Ovary (tissue), 7 donors: ENCODE measurements at regions not wholly inside any gene's neighbourhood (a gene's known extent, or its start where the extent isn't known, plus 50 kb on each side); places are given as distances from the start of the nearest gene placed in this dataset.

Source experiments
- DNase-seq, 5 donors: peaks; one replicate each; pipeline ENCODE4 v3.0.0-alpha.2; 2019 to 2020
- H3K27ac ChIP-seq, 2 donors: fragments of 200-600 bp; one replicate each; pipeline versions ENCODE4 v1.5.1 to v1.8.0; 2019 to 2022
- H3K27me3 ChIP-seq: fragments of 200-600 bp; one replicate; pipeline ENCODE4 v1.8.0; 2022
- H3K36me3 ChIP-seq: fragments of 200-600 bp; sonication (generic); one replicate; pipeline ENCODE4 v1.5.1; 2019
- H3K4me1 ChIP-seq: one replicate; pipeline ENCODE4 v1.8.1; 2013; ENCODE audit warnings: mild to moderate bottlenecking, moderate library complexity; ENCODE audit not compliant: insufficient read depth
- H3K4me3 ChIP-seq: fragments of 200-600 bp; sonication (generic); one replicate; pipeline ENCODE4 v1.5.1; 2017
- H3K9me3 ChIP-seq, 2 donors: fragments of 200-600 bp in 1 of 2; sonication (generic) in 1 of 2; one replicate each; pipeline versions ENCODE4 v1.5.1 to v1.8.1; 2013 to 2019; ENCODE audit warnings: mild to moderate bottlenecking in 1 of 2, moderate library complexity in 1 of 2
- EP300 ChIP-seq: sonication (generic); formaldehyde crosslinking; IDR thresholded peaks from one replicate; pipeline ENCODE4 v1.6.1; 2017; ENCODE audit warnings: antibody characterized with exemption
- POLR2A ChIP-seq: fragments of 450-650 bp; IDR thresholded peaks from one replicate; pipeline ENCODE4 v1.6.1; 2017; ENCODE audit warnings: antibody characterized with exemption, mild to moderate bottlenecking, moderate library complexity
- WGBS, 3 donors: extraction: QIAGEN DNeasy Blood & Tissue Kit in 1 of 3; methylation state at CpG; one replicate each; pipeline versions ENCODE4 v1.1.5 to v1.1.7; 2013 to 2017; 5-methylcytosine and 5-hydroxymethylcytosine counted together
- intact Hi-C, 4 donors: fragments of 100-400 bp; cut with DNase I; formaldehyde crosslinking; loops; one replicate each; pipeline versions ENCODE4 v1.11.0 to v1.15.1; 2022 to 2023
- TF ChIP-seq, protein P1 (sequence below), 3 donors: fragments of 450-650 bp in 2 of 3; fragments of 200-600 bp in 1 of 3; IDR thresholded peaks; one replicate each; pipeline versions ENCODE4 v1.5.1 to v1.8.0; 2016 to 2022; ENCODE audit warnings: antibody characterized with exemption in 3 of 3, mild to moderate bottlenecking in 1 of 3
- donor health status: DM: no; HTN: no; CAD: no; lungs with moderate emphysema.
- donor health status: DM: no; HTN: no; CAD: no.
- donor health status: Bipolar disorder and iron deficiency.
- donor health status: DM: no; HTN: no; CAD: no.
- donor health status: DM: yes; HTN: yes; CAD: no.

GRCh38 chr12:46998811-46999368, 80.5 kb upstream of the PCED1B start:
- no peaks in the 10 kb centered on the region for H3K9me3 ChIP-seq
- no peak overlapping the region for H3K4me3 ChIP-seq
- intact Hi-C loops = no loop called here
- H3K27ac ChIP-seq = no peak overlapping the region
- no peaks in the 10 kb centered on the region for H3K4me1 ChIP-seq
- DNase-seq = no peak
- TF ChIP-seq POLR2A (no peak), EP300 (no peak)
- TF ChIP-seq, protein P1, sequence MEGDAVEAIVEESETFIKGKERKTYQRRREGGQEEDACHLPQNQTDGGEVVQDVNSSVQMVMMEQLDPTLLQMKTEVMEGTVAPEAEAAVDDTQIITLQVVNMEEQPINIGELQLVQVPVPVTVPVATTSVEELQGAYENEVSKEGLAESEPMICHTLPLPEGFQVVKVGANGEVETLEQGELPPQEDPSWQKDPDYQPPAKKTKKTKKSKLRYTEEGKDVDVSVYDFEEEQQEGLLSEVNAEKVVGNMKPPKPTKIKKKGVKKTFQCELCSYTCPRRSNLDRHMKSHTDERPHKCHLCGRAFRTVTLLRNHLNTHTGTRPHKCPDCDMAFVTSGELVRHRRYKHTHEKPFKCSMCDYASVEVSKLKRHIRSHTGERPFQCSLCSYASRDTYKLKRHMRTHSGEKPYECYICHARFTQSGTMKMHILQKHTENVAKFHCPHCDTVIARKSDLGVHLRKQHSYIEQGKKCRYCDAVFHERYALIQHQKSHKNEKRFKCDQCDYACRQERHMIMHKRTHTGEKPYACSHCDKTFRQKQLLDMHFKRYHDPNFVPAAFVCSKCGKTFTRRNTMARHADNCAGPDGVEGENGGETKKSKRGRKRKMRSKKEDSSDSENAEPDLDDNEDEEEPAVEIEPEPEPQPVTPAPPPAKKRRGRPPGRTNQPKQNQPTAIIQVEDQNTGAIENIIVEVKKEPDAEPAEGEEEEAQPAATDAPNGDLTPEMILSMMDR (IDR thresholded peaks at IDR 0.05) = no peak
- 77 to 83% (median 82%) methylated on average over 5 of the region's 5 CpGs for WGBS, 3 donors
- H3K27me3 ChIP-seq = no peaks in the 10 kb centered on the region
- no peaks in the 10 kb centered on the region for H3K36me3 ChIP-seq

- DNase-seq = no peak
- 36 to 62% (median 51%) methylated on average over 2 of the region's 2 CpGs for WGBS, 3 donors
- Histone ChIP-seq H3K9me3 (no peaks in the 10 kb centered on the region), H3K27ac (no peak overlapping the region), H3K27me3 (no peaks in the 10 kb centered on the region), H3K4me1 (no peaks in the 10 kb centered on the region), H3K36me3 (no peaks in the 10 kb centered on the region), H3K4me3 (no peak overlapping the region)
- TF ChIP-seq POLR2A (no peak), EP300 (no peak)
- TF ChIP-seq, protein P1 (IDR thresholded peaks at IDR 0.05) = no peak
- intact Hi-C loops = no loop called here
These were observed 74.8 kb upstream of the PCED1B start for GRCh38 chr12:47004634-47005033.

GRCh38 chr12:47007048-47007447, 72.4 kb upstream of the PCED1B start:
- Histone ChIP-seq H3K27me3 (no peaks in the 10 kb centered on the region), H3K36me3 (no peaks in the 10 kb centered on the region), H3K4me3 (no peak overlapping the region), H3K4me1 (no peaks in the 10 kb centered on the region), H3K27ac (no peak overlapping the region), H3K9me3 (no peaks in the 10 kb centered on the region)
- intact Hi-C loops = no loop called here
- 80 to 86% (median 81%) methylated on average over 3 of the region's 3 CpGs for WGBS, 3 donors
- no peak for TF ChIP-seq EP300
- TF ChIP-seq POLR2A = no peak
- TF ChIP-seq, protein P1 (IDR thresholded peaks at IDR 0.05) = no peak
- no peak for DNase-seq

GRCh38 chr12:47012552-47012951, 66.9 kb upstream of the PCED1B start:
- Histone ChIP-seq H3K27ac (no peak overlapping the region), H3K27me3 (no peaks in the 10 kb centered on the region), H3K36me3 (no peaks in the 10 kb centered on the region), H3K4me1 (no peaks in the 10 kb centered on the region), H3K9me3 (no peaks in the 10 kb centered on the region), H3K4me3 (no peak overlapping the region)
- 85 to 88% (median 86%) methylated on average over 1 of the region's 1 CpG for WGBS, 3 donors
- intact Hi-C loops = no loop called here
- no peak for DNase-seq
- TF ChIP-seq EP300 = no peak
- no peak for TF ChIP-seq POLR2A
- TF ChIP-seq, protein P1 (IDR thresholded peaks at IDR 0.05) = no peak
